Fibroblast of lung (primary cell): ENCODE measurements at regions not wholly inside any gene's neighbourhood (a gene's known extent, or its start where the extent isn't known, plus 50 kb on each side); places are given as distances from the start of the nearest gene placed in this dataset.
"Not testable (repeated sequence)": the region's sequence is repeated elsewhere in the genome, so short reads cannot be mapped to it uniquely, and the experiment has no call there.

Experiments
- CTCF ChIP-seq, 2 donors: IDR thresholded peaks in 1 of 2; conservative IDR thresholded peaks in 1 of 2; 1 replicate in 1 of 2; 2 replicates in 1 of 2; pipeline ENCODE4 v1.5.1; 2011 to 2012; ENCODE audit warnings: low read length in 2 of 2, control low read depth in 1 of 2, inconsistent platforms in 1 of 2, low read depth in 1 of 2, mild to moderate bottlenecking in 1 of 2
- EZH2 ChIP-seq: IDR thresholded peaks from 2 replicates; pipeline ENCODE4 v1.5.1; 2012; ENCODE audit warnings: low read length, control low read depth, mild to moderate bottlenecking; ENCODE audit errors: missing control alignments

DNA sequence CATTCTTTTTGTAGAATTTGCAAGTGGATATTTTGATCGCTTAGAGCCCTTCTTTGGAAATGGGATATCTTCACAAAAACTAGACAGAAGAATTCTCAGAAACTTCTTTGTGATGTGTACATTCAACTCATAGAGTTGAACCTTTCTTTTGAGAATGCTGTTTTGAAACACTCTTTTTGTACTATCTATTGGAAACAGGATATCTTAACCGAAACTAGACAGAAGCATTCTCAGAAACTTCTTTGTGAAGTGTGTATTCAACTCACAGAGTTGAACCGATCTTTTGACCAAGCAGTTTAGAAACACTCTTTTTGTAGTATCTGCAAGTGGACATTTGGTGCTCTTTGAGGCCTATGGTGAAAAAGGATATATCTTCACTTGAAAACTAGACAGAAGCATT lies 613.1 kb upstream of the ZNF337 start:
- not testable (repeated sequence) for TF ChIP-seq CTCF (conservative IDR thresholded peaks at IDR 0.05 in 1 of 2, IDR thresholded peaks at IDR 0.05 in 1 of 2; ENCODE audit: low read depth in 1 of 2, low read length in 2 of 2); EZH2
